Sigmoid colon (tissue), 6 donors: ENCODE measurements at regions not wholly inside any gene's neighbourhood (a gene's known extent, or its start where the extent isn't known, plus 50 kb on each side); places are given as distances from the start of the nearest gene placed in this dataset.

ENCODE experiments used
- DNase-seq: peaks from one replicate; pipeline ENCODE4 v3.0.0-alpha.2; 2019
- H3K27ac ChIP-seq, 4 donors: fragments of 200-600 bp; sonication (generic); one replicate each; pipeline ENCODE4 v1.5.1; 2016 to 2019; ENCODE audit warnings: mild to moderate bottlenecking in 1 of 4
- H3K27me3 ChIP-seq, 3 donors: fragments of 200-600 bp; sonication (generic); one replicate each; pipeline ENCODE4 v1.5.1; 2019; ENCODE audit warnings: mild to moderate bottlenecking in 1 of 3
- H3K36me3 ChIP-seq, 4 donors: fragments of 200-600 bp; sonication (generic); one replicate each; pipeline ENCODE4 v1.5.1; 2016 to 2019
- H3K4me1 ChIP-seq, 4 donors: fragments of 200-600 bp; sonication (generic); one replicate each; pipeline ENCODE4 v1.5.1; 2017 to 2019
- H3K4me3 ChIP-seq, 4 donors: fragments of 200-600 bp; sonication (generic); one replicate each; pipeline ENCODE4 v1.5.1; 2017 to 2019; ENCODE audit warnings: mild to moderate bottlenecking in 2 of 4, moderate library complexity in 1 of 4
- H3K9me3 ChIP-seq, 4 donors: fragments of 200-600 bp in 3 of 4; sonication (generic) in 3 of 4; one replicate each; pipeline versions ENCODE4 v1.5.1 to v1.6.1; 2013 to 2019
- CTCF ChIP-seq, 4 experiments: fragments of 450-650 bp in 3 of 4; fragments of 200-600 bp in 1 of 4; IDR thresholded peaks; one replicate each; pipeline ENCODE4 v1.5.1; 2016 to 2019; ENCODE audit warnings: antibody characterized with exemption in 4 of 4, mild to moderate bottlenecking in 3 of 4, moderate library complexity in 2 of 4
- EP300 ChIP-seq, 4 donors: sonication (generic); formaldehyde crosslinking; IDR thresholded peaks; one replicate each; pipeline ENCODE4 v1.6.1; 2017; ENCODE audit warnings: antibody characterized with exemption in 4 of 4
- POLR2A ChIP-seq, 2 donors: fragments of 450-650 bp; IDR thresholded peaks; one replicate each; pipeline ENCODE4 v1.6.1; 2016; ENCODE audit warnings: antibody characterized with exemption in 2 of 2, mild to moderate bottlenecking in 2 of 2, moderate library complexity in 2 of 2
- POLR2AphosphoS5 ChIP-seq, 4 donors: sonication (generic); formaldehyde crosslinking; IDR thresholded peaks; one replicate each; pipeline ENCODE4 v1.6.1; 2017; ENCODE audit warnings: antibody characterized with exemption in 4 of 4
- WGBS, 2 donors: extraction: QIAGEN DNeasy Blood & Tissue Kit; methylation state at CpG; one replicate each; pipeline ENCODE4 v1.1.7; 2013; 5-methylcytosine and 5-hydroxymethylcytosine counted together
- intact Hi-C: fragments of 100-400 bp; cut with DNase I; formaldehyde crosslinking; loops from one replicate; pipeline ENCODE4 v1.15.1; 2023
- donor health status: healthy with polysubstance abuse.
- donor health status: healthy.

GRCh38 chrX:97700547-97700946, 816.8 kb downstream of the RPA4 start:
- Histone ChIP-seq H3K27ac (no peak overlapping the region), H3K4me1 (no peaks in the 10 kb centered on the region), H3K36me3 (no peaks in the 10 kb centered on the region), H3K9me3 (no peaks in the 10 kb centered on the region), H3K27me3 (no peaks in the 10 kb centered on the region), H3K4me3 (no peak overlapping the region)
- no peak for TF ChIP-seq EP300 (IDR thresholded peaks at IDR 0.05)
- no peak for TF ChIP-seq CTCF (IDR thresholded peaks at IDR 0.05)
- no peak for TF ChIP-seq POLR2AphosphoS5 (IDR thresholded peaks at IDR 0.05)
- TF ChIP-seq POLR2A (IDR thresholded peaks at IDR 0.05) = no peak
- intact Hi-C loops = no loop called here
- WGBS, 2 donors = 81 to 82% methylated on average over 2 of the region's 2 CpGs
- DNase-seq = no peak

GRCh38 chrX:97704474-97704873, 820.8 kb downstream of the RPA4 start:
- Histone ChIP-seq H3K27me3 (no peaks in the 10 kb centered on the region), H3K4me3 (no peak overlapping the region), H3K4me1 (no peaks in the 10 kb centered on the region), H3K27ac (no peak overlapping the region), H3K36me3 (no peaks in the 10 kb centered on the region), H3K9me3 (no peaks in the 10 kb centered on the region)
- intact Hi-C loops = no loop called here
- DNase-seq = no peak
- WGBS, 2 donors = 25 to 68% methylated on average over 6 of the region's 6 CpGs
- TF ChIP-seq POLR2AphosphoS5 (IDR thresholded peaks at IDR 0.05) (no peak), EP300 (IDR thresholded peaks at IDR 0.05) (no peak), POLR2A (IDR thresholded peaks at IDR 0.05) (no peak), CTCF (IDR thresholded peaks at IDR 0.05) (no peak)

GRCh38 chrX:97704881-97705280, 821.2 kb downstream of the RPA4 start:
- DNase-seq = no peak
- Histone ChIP-seq H3K27me3 (no peaks in the 10 kb centered on the region), H3K27ac (no peak overlapping the region), H3K4me1 (no peaks in the 10 kb centered on the region), H3K4me3 (no peak overlapping the region), H3K9me3 (no peaks in the 10 kb centered on the region), H3K36me3 (no peaks in the 10 kb centered on the region)
- intact Hi-C loops = no loop called here
- WGBS, 2 donors = 22 to 72% methylated on average over 1 of the region's 1 CpG
- TF ChIP-seq POLR2AphosphoS5 (IDR thresholded peaks at IDR 0.05) = no peak
- TF ChIP-seq POLR2A (IDR thresholded peaks at IDR 0.05) = no peak
- no peak for TF ChIP-seq EP300 (IDR thresholded peaks at IDR 0.05)
- no peak for TF ChIP-seq CTCF (IDR thresholded peaks at IDR 0.05)

GRCh38 chrX:97705936-97706335, 822.2 kb downstream of the RPA4 start:
- Histone ChIP-seq H3K36me3 (no peaks in the 10 kb centered on the region), H3K9me3 (no peaks in the 10 kb centered on the region), H3K27ac (no peak overlapping the region), H3K4me3 (no peak overlapping the region), H3K27me3 (no peaks in the 10 kb centered on the region), H3K4me1 (no peaks in the 10 kb centered on the region)
- intact Hi-C loops = no loop called here
- 79 to 84% methylated on average over 2 of the region's 2 CpGs for WGBS, 2 donors
- TF ChIP-seq POLR2AphosphoS5 (IDR thresholded peaks at IDR 0.05) (no peak), POLR2A (IDR thresholded peaks at IDR 0.05) (no peak), EP300 (IDR thresholded peaks at IDR 0.05) (no peak), CTCF (IDR thresholded peaks at IDR 0.05) (no peak)
- DNase-seq = no peak

GRCh38 chrX:97714072-97714471, 830.4 kb downstream of the RPA4 start:
- TF ChIP-seq POLR2AphosphoS5 (IDR thresholded peaks at IDR 0.05) = no peak
- TF ChIP-seq EP300 (IDR thresholded peaks at IDR 0.05) = no peak
- no peak for TF ChIP-seq POLR2A (IDR thresholded peaks at IDR 0.05)
- no peak for TF ChIP-seq CTCF (IDR thresholded peaks at IDR 0.05)
- intact Hi-C loops = no loop called here

More at GRCh38 chrX:97714072-97714471, 830.4 kb downstream of the RPA4 start:
- Histone ChIP-seq H3K36me3 (no peaks in the 10 kb centered on the region), H3K4me3 (no peak overlapping the region), H3K27ac (no peak overlapping the region), H3K4me1 (no peaks in the 10 kb centered on the region), H3K9me3 (no peaks in the 10 kb centered on the region), H3K27me3 (no peaks in the 10 kb centered on the region)
- no peak for DNase-seq
